Glutamatergic neuron (in vitro differentiated cells): ENCODE measurements at regions not wholly inside any gene's neighbourhood (a gene's known extent, or its start where the extent isn't known, plus 50 kb on each side); places are given as distances from the start of the nearest gene placed in this dataset.
A peak's percentile ranks its signal among the peaks of the same experiment; 100 is the strongest.

Experiments used
- DNase-seq: peaks from one replicate; pipeline ENCODE4 v3.0.0; 2022
- H3K27ac Mint-ChIP-seq: one replicate; pipeline ENCODE4 v1.8.0; 2020; ENCODE audit warnings: mild to moderate bottlenecking, mixed read lengths, inconsistent platforms; ENCODE audit not compliant: unreplicated experiment
- H3K27me3 Mint-ChIP-seq: one replicate; pipeline ENCODE4 v1.8.0; 2020; ENCODE audit warnings: mild to moderate bottlenecking, moderate library complexity, mixed read lengths, inconsistent platforms; ENCODE audit not compliant: unreplicated experiment
- H3K36me3 Mint-ChIP-seq: one replicate; pipeline ENCODE4 v1.8.0; 2020; ENCODE audit warnings: mild to moderate bottlenecking, mixed read lengths, inconsistent platforms; ENCODE audit not compliant: unreplicated experiment
- H3K4me1 Mint-ChIP-seq: one replicate; pipeline ENCODE4 v1.8.0; 2020; ENCODE audit warnings: mild to moderate bottlenecking, low read depth, mixed read lengths, inconsistent platforms; ENCODE audit not compliant: unreplicated experiment
- H3K4me3 Mint-ChIP-seq: one replicate; pipeline ENCODE4 v1.8.0; 2020; ENCODE audit warnings: mild to moderate bottlenecking, mixed read lengths, inconsistent platforms; ENCODE audit not compliant: unreplicated experiment
- H3K9me3 Mint-ChIP-seq: one replicate; pipeline ENCODE4 v1.8.0; 2020; ENCODE audit warnings: mild to moderate bottlenecking, moderate library complexity, mixed read lengths, inconsistent platforms; ENCODE audit not compliant: unreplicated experiment
- CTCF ChIP-seq: fragments of 200-600 bp; sonication (generic); IDR thresholded peaks from one replicate; pipeline ENCODE4 v1.5.0; 2021; ENCODE audit not compliant: partially characterized antibody, unreplicated experiment

- no peak for TF ChIP-seq CTCF
- H3K36me3 Mint-ChIP-seq, result peaks cover 4% of the 10 kb centered on the region
- H3K27me3 Mint-ChIP-seq, result peaks cover 11% of the 10 kb centered on the region
- no peak for DNase-seq
- H3K27ac Mint-ChIP-seq, result no peak overlapping the region
- peaks cover 16% of the 10 kb centered on the region for H3K4me1 Mint-ChIP-seq
- H3K9me3 Mint-ChIP-seq, result peaks cover 7% of the 10 kb centered on the region
- no peak overlapping the region for H3K4me3 Mint-ChIP-seq
These were observed 155.4 kb downstream of the CRYBB2 start for GRCh38 chr22:25374869-25375268.

- peaks cover 11% of the 10 kb centered on the region for H3K27me3 Mint-ChIP-seq
- H3K27ac Mint-ChIP-seq, result no peak overlapping the region
- peaks cover 7% of the 10 kb centered on the region for H3K9me3 Mint-ChIP-seq
- no peak for TF ChIP-seq CTCF
- peaks cover 16% of the 10 kb centered on the region for H3K4me1 Mint-ChIP-seq
- DNase-seq, result peak; percentile 50
- H3K36me3 Mint-ChIP-seq, result peaks cover 4% of the 10 kb centered on the region
- H3K4me3 Mint-ChIP-seq, result no peak overlapping the region
These were observed 156.2 kb downstream of the CRYBB2 start for GRCh38 chr22:25375683-25376082.

GRCh38 chr22:25377699-25378098 is 158.3 kb downstream of the CRYBB2 start:
- no peak for DNase-seq
- Mint-ChIP-seq H3K27me3 (peaks cover 15% of the 10 kb centered on the region), H3K27ac (peak overlapping the region; percentile 34), H3K4me3 (no peak overlapping the region), H3K4me1 (peaks cover 18% of the 10 kb centered on the region), H3K9me3 (peaks cover 10% of the 10 kb centered on the region), H3K36me3 (peaks cover 4% of the 10 kb centered on the region)
- no peak for TF ChIP-seq CTCF

- Mint-ChIP-seq H3K27ac (no peak overlapping the region), H3K36me3 (peaks cover 4% of the 10 kb centered on the region), H3K4me1 (peaks cover 22% of the 10 kb centered on the region), H3K27me3 (peaks cover 12% of the 10 kb centered on the region), H3K9me3 (peaks cover 8% of the 10 kb centered on the region), H3K4me3 (no peak overlapping the region)
- TF ChIP-seq CTCF, result no peak
- DNase-seq, result no peak
These were observed 160.8 kb downstream of the CRYBB2 start for GRCh38 chr22:25380122-25380747.

- peaks cover 21% of the 10 kb centered on the region for H3K4me1 Mint-ChIP-seq
- no peak overlapping the region for H3K27ac Mint-ChIP-seq
- H3K27me3 Mint-ChIP-seq, result peaks cover 8% of the 10 kb centered on the region
- peaks cover 4% of the 10 kb centered on the region for H3K9me3 Mint-ChIP-seq
- no peak for TF ChIP-seq CTCF
- H3K36me3 Mint-ChIP-seq, result no peaks in the 10 kb centered on the region
- no peak overlapping the region for H3K4me3 Mint-ChIP-seq
- no peak for DNase-seq
These were observed 163.3 kb downstream of the CRYBB2 start for GRCh38 chr22:25382762-25383161.
